Endothelial cell of umbilical vein (primary cell): ENCODE measurements at regions not wholly inside any gene's neighbourhood (a gene's known extent, or its start where the extent isn't known, plus 50 kb on each side); places are given as distances from the start of the nearest gene placed in this dataset.

ENCODE experiments used
- CTCF ChIP-seq, 2 donors: IDR thresholded peaks; 1 replicate in 1 of 2; 2 replicates in 1 of 2; pipeline ENCODE4 v1.5.1; 2011; ENCODE audit warnings: low read length in 2 of 2, mild to moderate bottlenecking in 2 of 2, moderate library complexity in 2 of 2, control low read depth in 1 of 2, inconsistent platforms in 1 of 2, low read depth in 1 of 2; ENCODE audit not compliant: insufficient read depth in 1 of 2; ENCODE audit errors: extremely low read depth in 1 of 2
- EZH2 ChIP-seq: IDR thresholded peaks from 2 replicates; pipeline ENCODE4 v1.6.1; 2012; ENCODE audit warnings: borderline replicate concordance, low read depth, mild to moderate bottlenecking, moderate library complexity, low read length, inconsistent platforms; ENCODE audit not compliant: severe bottlenecking
- FOS ChIP-seq: IDR thresholded peaks from 2 replicates; pipeline ENCODE4 v1.6.1; 2011; ENCODE audit warnings: mild to moderate bottlenecking, low read length, moderate library complexity, borderline replicate concordance; ENCODE audit not compliant: insufficient read depth
- GATA2 ChIP-seq: IDR thresholded peaks from 2 replicates; pipeline ENCODE4 v1.7.0; 2011; ENCODE audit warnings: low read depth, mild to moderate bottlenecking, moderate library complexity, mixed read lengths, low read length; ENCODE audit not compliant: insufficient read length, insufficient read depth
- JUN ChIP-seq: IDR thresholded peaks from 2 replicates; pipeline ENCODE4 v1.6.1; 2011; ENCODE audit warnings: borderline replicate concordance, low read depth; ENCODE audit not compliant: insufficient read length, insufficient read depth
- MYC ChIP-seq: IDR thresholded peaks from one replicate; pipeline ENCODE4 v1.6.1; 2011; ENCODE audit warnings: mild to moderate bottlenecking, low read depth, low read length
- POLR2A ChIP-seq: IDR thresholded peaks from 2 replicates; pipeline ENCODE4 v1.6.1; 2012; ENCODE audit warnings: low read depth, mild to moderate bottlenecking, control low read depth, low read length
- POLR2AphosphoS5 ChIP-seq: IDR thresholded peaks from 2 replicates; pipeline ENCODE4 v1.6.1; 2012; ENCODE audit warnings: low read depth, mild to moderate bottlenecking, control low read depth, low read length, moderate library complexity; ENCODE audit not compliant: insufficient read depth
- TF ChIP-seq, protein P1 (sequence below): IDR thresholded peaks from 2 replicates; pipeline ENCODE4 v1.6.1; 2011; ENCODE audit not compliant: insufficient read depth, insufficient read length

GRCh38 chr18:44599412-44599811 is 81.3 kb upstream of the SETBP1 start:
- TF ChIP-seq CTCF (IDR thresholded peaks at IDR 0.05; ENCODE audit: extremely low read depth in 1 of 2, insufficient read depth in 1 of 2, low read depth in 1 of 2, low read length in 2 of 2) (no peak), EZH2 (no peak), POLR2A (no peak), MYC (no peak), POLR2AphosphoS5 (no peak), JUN (no peak), FOS (no peak), GATA2 (no peak)
- TF ChIP-seq, protein P1, sequence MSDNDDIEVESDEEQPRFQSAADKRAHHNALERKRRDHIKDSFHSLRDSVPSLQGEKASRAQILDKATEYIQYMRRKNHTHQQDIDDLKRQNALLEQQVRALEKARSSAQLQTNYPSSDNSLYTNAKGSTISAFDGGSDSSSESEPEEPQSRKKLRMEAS, result no peak
